HepG2 (cell line): ENCODE measurements at regions not wholly inside any gene's neighbourhood (a gene's known extent, or its start where the extent isn't known, plus 50 kb on each side); places are given as distances from the start of the nearest gene placed in this dataset.

ENCODE experiments used
- ATAC-seq: fragments of 200-7000 bp; cut with Tn5 transposase; 3 replicates; pipeline ENCODE4 v1.9.1; 2020; ENCODE audit warnings: mild to moderate bottlenecking, moderate library complexity
- BruUV-seq: library from RNA; stranded (reverse); fragments of 400-500 nt; replicated peaks from 2 replicates; lab custom pipeline; 2021; lab: Mats Ljungman, UMichigan
- CTCF ChIA-PET: fragments of 300-600 bp; formaldehyde crosslinking; extraction: SDS; loops from one replicate; lab custom pipeline; 2021; ENCODE audit warnings: low total read pairs, inconsistent platforms, low intra/inter-chr PET ratio; lab: Yijun Ruan, JAX
- POLR2A ChIA-PET: fragments of 350-600 bp; sonication (Branson Sonifier 250); formaldehyde crosslinking; loops from one replicate; lab custom pipeline; 2020; ENCODE audit warnings: antibody characterized with exemption, inconsistent platforms; lab: Yijun Ruan, JAX
- DNase-seq: peaks from one replicate; pipeline ENCODE4 v3.0.0-alpha.2; 2015; ENCODE audit warnings: low spot score
- FAIRE-seq: peaks from 3 replicates; lab custom pipeline; 2011; peaks lifted over from hg19 to GRCh38; lab: Jason Lieb, UNC
- H2AFZ ChIP-seq: one replicate; pipeline ENCODE4 v1.6.1; 2011; ENCODE audit warnings: low read length, inconsistent platforms
- H3K27ac ChIP-seq: fragments of 300-600 bp; 3 replicates; pipeline ENCODE4 v1.8.0; 2011; ENCODE audit warnings: mixed run types, mild to moderate bottlenecking, mixed read lengths, low read length, inconsistent platforms; ENCODE audit not compliant: insufficient read depth; ENCODE audit errors: extremely low read length
- H3K27me3 ChIP-seq, 2 experiments: fragments of 200-600 bp in 1 of 2; 2 replicates in 1 of 2; 3 replicates in 1 of 2; pipeline versions ENCODE4 v1.6.0 to v1.8.0; 2011; ENCODE audit warnings: low read length in 2 of 2, mild to moderate bottlenecking in 2 of 2, moderate library complexity in 2 of 2, inconsistent platforms in 1 of 2; ENCODE audit not compliant: insufficient read depth in 2 of 2, control insufficient read depth in 1 of 2
- H3K36me3 ChIP-seq, 2 experiments: fragments of 200-600 bp in 1 of 2; replicated peaks in 1 of 2; 2 replicates in 1 of 2; 3 replicates in 1 of 2; pipeline versions ENCODE4 v1.5.1 to v1.8.0; 2011; ENCODE audit warnings: low read length in 2 of 2, inconsistent platforms in 1 of 2; ENCODE audit not compliant: insufficient read depth in 2 of 2, control insufficient read depth in 1 of 2
- H3K4me1 ChIP-seq: 2 replicates; pipeline ENCODE4 v1.5.1; 2012; ENCODE audit warnings: low read length, inconsistent platforms; ENCODE audit not compliant: insufficient read depth
- H3K4me2 ChIP-seq: 2 replicates; pipeline ENCODE4 v1.6.0; 2011; ENCODE audit warnings: low read depth, low read length, inconsistent platforms
- H3K4me3 ChIP-seq, 3 experiments: fragments of 200-600 bp in 1 of 3; sonication (generic), shearing (Covaris generic) in 1 of 3; replicated peaks in 1 of 3; 2 replicates each; pipeline ENCODE4 v1.5.1; 2011 to 2016; ENCODE audit warnings: low read length in 3 of 3, inconsistent platforms in 2 of 3, low read depth in 2 of 3, mild to moderate bottlenecking in 2 of 3, control low read depth in 1 of 3, mixed read lengths in 1 of 3; ENCODE audit not compliant: insufficient read depth in 1 of 3
- H3K79me2 ChIP-seq: one replicate; pipeline ENCODE4 v1.6.1; 2011; ENCODE audit warnings: low read length, inconsistent platforms; ENCODE audit not compliant: insufficient read depth
- H3K9ac ChIP-seq: 2 replicates; pipeline ENCODE4 v1.6.0; 2011; ENCODE audit warnings: mild to moderate bottlenecking, low read depth, low read length, inconsistent platforms; ENCODE audit not compliant: insufficient read depth
- H3K9me3 ChIP-seq: 2 replicates; pipeline ENCODE4 v1.5.1; 2012; ENCODE audit warnings: mild to moderate bottlenecking, low read length
- H4K20me1 ChIP-seq: 2 replicates; pipeline ENCODE4 v1.6.0; 2011; ENCODE audit warnings: inconsistent platforms, mild to moderate bottlenecking, low read length, moderate library complexity; ENCODE audit not compliant: insufficient read depth
- BATF2 ChIP-seq: sonication (generic); formaldehyde crosslinking; IDR thresholded peaks from 2 replicates; pipeline ENCODE4 v1.8.0; 2022; ENCODE audit warnings: mild to moderate bottlenecking, missing genetic modification reagents, moderate library complexity
- CTCF ChIP-seq: sonication (generic); formaldehyde crosslinking; IDR thresholded peaks from 2 replicates; pipeline ENCODE4 v1.5.0; 2020; ENCODE audit warnings: mild to moderate bottlenecking, missing genetic modification reagents, moderate library complexity
- GTF3A ChIP-seq: sonication (generic); formaldehyde crosslinking; conservative IDR thresholded peaks from 2 replicates; pipeline ENCODE4 v1.4.0; 2020; ENCODE audit warnings: mild to moderate bottlenecking, missing genetic modification reagents
- MTA3 ChIP-seq: sonication (generic); formaldehyde crosslinking; IDR thresholded peaks from 2 replicates; pipeline ENCODE4 v1.4.0; 2020; ENCODE audit warnings: missing genetic modification reagents
- NCOA1 ChIP-seq: sonication (generic); formaldehyde crosslinking; IDR thresholded peaks from 2 replicates; pipeline ENCODE4 v1.9.0; 2021; ENCODE audit warnings: missing genetic modification reagents
- PLSCR1 ChIP-seq: sonication (generic); formaldehyde crosslinking; IDR thresholded peaks from 2 replicates; pipeline ENCODE4 v1.5.0; 2020; ENCODE audit warnings: missing genetic modification reagents, mild to moderate bottlenecking, borderline replicate concordance
- SAP130 ChIP-seq: IDR thresholded peaks from 2 replicates; pipeline ENCODE4 v1.6.1; 2016; ENCODE audit warnings: low read depth
- STAG1 ChIP-seq: sonication (generic); formaldehyde crosslinking; IDR thresholded peaks from 2 replicates; pipeline ENCODE4 v1.4.0; 2020; ENCODE audit warnings: missing genetic modification reagents
- TRIM22 ChIP-seq: fragments of 450-650 bp; IDR thresholded peaks from 2 replicates; pipeline ENCODE4 v1.6.1; 2017
- ZFX ChIP-seq: sonication (generic); formaldehyde crosslinking; IDR thresholded peaks from 2 replicates; pipeline ENCODE4 v1.4.0; 2020; ENCODE audit warnings: mild to moderate bottlenecking, low read depth, missing genetic modification reagents, moderate library complexity
- ZNF296 ChIP-seq: sonication (generic); formaldehyde crosslinking; conservative IDR thresholded peaks from 2 replicates; pipeline ENCODE4 v1.5.0; 2020; ENCODE audit warnings: mild to moderate bottlenecking, missing genetic modification reagents
- ZNF556 ChIP-seq: sonication (generic); formaldehyde crosslinking; IDR thresholded peaks from 2 replicates; pipeline ENCODE4 v1.4.0; 2020; ENCODE audit warnings: mild to moderate bottlenecking, missing genetic modification reagents, borderline replicate concordance
- ZNF558 ChIP-seq: sonication (generic); formaldehyde crosslinking; IDR thresholded peaks from 2 replicates; pipeline ENCODE4 v1.9.0; 2022; ENCODE audit warnings: mild to moderate bottlenecking, missing genetic modification reagents, borderline replicate concordance
- ZNF660 ChIP-seq: sonication (generic); formaldehyde crosslinking; IDR thresholded peaks from 2 replicates; pipeline ENCODE4 v1.5.1; 2020; ENCODE audit warnings: mild to moderate bottlenecking, low read depth, missing genetic modification reagents, borderline replicate concordance
- ZSCAN22 ChIP-seq: sonication (generic); formaldehyde crosslinking; IDR thresholded peaks from 2 replicates; pipeline ENCODE4 v1.4.0; 2020; ENCODE audit warnings: mild to moderate bottlenecking, missing genetic modification reagents
- ZZZ3 ChIP-seq: sonication (generic); formaldehyde crosslinking; IDR thresholded peaks from 2 replicates; pipeline ENCODE4 v1.4.0; 2020; ENCODE audit warnings: missing genetic modification reagents, mild to moderate bottlenecking, borderline replicate concordance
- WGBS: methylation state at CpG from one replicate; pipeline ENCODE4 v1.1.6; 2017; ENCODE audit warnings: low lambda C conversion rate; 5-methylcytosine and 5-hydroxymethylcytosine counted together
- in situ Hi-C: cut with HindIII; loops from 2 replicates; pipeline ENCODE4 v1.10.0; 2017; ENCODE audit warnings: low pct_unique_long_range_greater_than_20kb; ENCODE audit not compliant: extremely low pct_ligation_motif_present
- intact Hi-C: fragments of 100-400 bp; cut with micrococcal nuclease; formaldehyde crosslinking; loops from one replicate; pipeline ENCODE4 v1.10.0; 2022; ENCODE audit not compliant: unreplicated experiment

GRCh38 chr13:106036870-106037269, 498.6 kb downstream of the EFNB2 start:
- no peak for DNase-seq
- 8% methylated on average over 4 of the region's 6 CpGs for WGBS
- Histone ChIP-seq H4K20me1 (no peaks in the 10 kb centered on the region), H2AFZ (no peak overlapping the region), H3K9ac (no peak overlapping the region), H3K9me3 (no peaks in the 10 kb centered on the region), H3K27ac (no peak overlapping the region), H3K79me2 (no peaks in the 10 kb centered on the region), H3K4me2 (no peak overlapping the region), H3K4me1 (no peaks in the 10 kb centered on the region), H3K4me3 (no peak overlapping the region), H3K36me3 (no peaks in the 10 kb centered on the region), H3K27me3 (no peaks in the 10 kb centered on the region)
- no peak for TF ChIP-seq ZZZ3
- TF ChIP-seq CTCF (CRISPR knock-in tag), result peak; percentile 31; the same call in 1 of the 2 replicates
- peak; percentile 48 for TF ChIP-seq STAG1
- TF ChIP-seq ZFX (CRISPR knock-in tag), result 0 out of 2 replicates have a peak, but pooled peaks have one; percentile 22
- no peak for TF ChIP-seq GTF3A (CRISPR knock-in tag)
- ChIA-PET POLR2A (no interaction called here), CTCF (no interaction called here)
- FAIRE-seq, result no peak
- in situ Hi-C loops, result no loop called here
- peak; percentile 99 for ATAC-seq
- intact Hi-C loops, result no loop called here
- BruUV-seq, result no TSS peak

GRCh38 chr13:106034201-106034600, 501.3 kb downstream of the EFNB2 start:
- CTCF ChIA-PET, result no interaction called here
- in situ Hi-C loops, result no loop called here
- BruUV-seq, result no TSS peak
- intact Hi-C loops, result no loop called here
- Histone ChIP-seq H3K4me1 (no peaks in the 10 kb centered on the region), H3K4me3 (no peak overlapping the region), H2AFZ (no peak overlapping the region), H4K20me1 (no peaks in the 10 kb centered on the region), H3K9me3 (no peaks in the 10 kb centered on the region), H3K9ac (no peak overlapping the region), H3K36me3 (no peaks in the 10 kb centered on the region), H3K27me3 (no peaks in the 10 kb centered on the region), H3K4me2 (no peak overlapping the region), H3K27ac (no peak overlapping the region), H3K79me2 (no peaks in the 10 kb centered on the region)
- POLR2A ChIA-PET, result no interaction called here
- 17% methylated on average over 6 of the region's 6 CpGs for WGBS
- no peak for FAIRE-seq
- ATAC-seq, result no peak
- DNase-seq, result no peak
- TF ChIP-seq ZNF296 (CRISPR knock-in tag) (no peak), PLSCR1 (no peak), MTA3 (CRISPR knock-in tag) (no peak), ZNF556 (CRISPR knock-in tag) (no peak), ZSCAN22 (CRISPR knock-in tag) (no peak), SAP130 (CRISPR knock-in tag) (no peak), ZNF558 (CRISPR knock-in tag) (no peak), TRIM22 (no peak), BATF2 (CRISPR knock-in tag) (no peak), NCOA1 (CRISPR knock-in tag) (no peak), ZNF660 (CRISPR knock-in tag) (no peak)
